ENCODE measurements at regions not wholly inside any gene's neighbourhood (a gene's known extent, or its start where the extent isn't known, plus 50 kb on each side); places are given as distances from the start of the nearest gene placed in this dataset.
"Not testable (repeated sequence)": the region's sequence is repeated elsewhere in the genome, so short reads cannot be mapped to it uniquely, and the experiment has no call there.

- intact Hi-C loops (cut with micrococcal nuclease), result no loop called here
These were observed 238.5 kb downstream of the RBM19 start for GRCh38 chr12:113727651-113728061.

GRCh38 chr12:113726254-113726819, 239.8 kb downstream of the RBM19 start:
- intact Hi-C loops (cut with micrococcal nuclease), result no loop called here

- intact Hi-C loops (cut with micrococcal nuclease), result no loop called here
These were observed 240.6 kb downstream of the RBM19 start for GRCh38 chr12:113725557-113725876.

GRCh38 chr12:113724794-113725556, 241.2 kb downstream of the RBM19 start:
- intact Hi-C loops (cut with micrococcal nuclease), result no loop called here

- intact Hi-C loops (cut with micrococcal nuclease), result no loop called here
These were observed 242.5 kb downstream of the RBM19 start for GRCh38 chr12:113723631-113724030.

GRCh38 chr12:113722747-113723146, 243.4 kb downstream of the RBM19 start:
- intact Hi-C loops (cut with micrococcal nuclease), result no loop called here

GRCh38 chr12:113720629-113721028, 245.5 kb downstream of the RBM19 start:
- intact Hi-C loops (cut with micrococcal nuclease), result no loop called here

GRCh38 chr12:113719911-113720591, 246.1 kb downstream of the RBM19 start:
- intact Hi-C loops (cut with micrococcal nuclease), result no loop called here

- intact Hi-C loops (cut with micrococcal nuclease), result no loop called here
These were observed 241.5 kb upstream of the LHX5 start for GRCh38 chr12:113713156-113713555.

- intact Hi-C loops (cut with micrococcal nuclease), result no loop called here
These were observed 240.8 kb upstream of the LHX5 start for GRCh38 chr12:113712481-113712880.

- intact Hi-C loops (cut with micrococcal nuclease), result no loop called here
These were observed 238.5 kb upstream of the LHX5 start for GRCh38 chr12:113710216-113710615.

GRCh38 chr12:113709456-113709855, 237.8 kb upstream of the LHX5 start:
- intact Hi-C loops (cut with micrococcal nuclease), result no loop called here

- intact Hi-C loops (cut with micrococcal nuclease), result no loop called here
These were observed 231.2 kb upstream of the LHX5 start for GRCh38 chr12:113702836-113703235.

- intact Hi-C loops (cut with micrococcal nuclease), result no loop called here
These were observed 230.6 kb upstream of the LHX5 start for GRCh38 chr12:113702276-113702675.

- intact Hi-C loops (cut with micrococcal nuclease), result no loop called here
These were observed 229.3 kb upstream of the LHX5 start for GRCh38 chr12:113700943-113701342.

GRCh38 chr12:113699984-113700383, 228.3 kb upstream of the LHX5 start:
- intact Hi-C loops (cut with micrococcal nuclease), result not testable (repeated sequence)

GRCh38 chr12:113698510-113698858, 226.8 kb upstream of the LHX5 start:
- intact Hi-C loops (cut with micrococcal nuclease), result no loop called here

GRCh38 chr12:113697651-113698509, 226.2 kb upstream of the LHX5 start:
- intact Hi-C loops (cut with micrococcal nuclease), result no loop called here

- intact Hi-C loops (cut with micrococcal nuclease), result no loop called here
These were observed 225.4 kb upstream of the LHX5 start for GRCh38 chr12:113697104-113697503.

- intact Hi-C loops (cut with micrococcal nuclease), result no loop called here
These were observed 222.0 kb upstream of the LHX5 start for GRCh38 chr12:113693693-113694092.

GRCh38 chr12:113689047-113689610, 217.5 kb upstream of the LHX5 start:
- intact Hi-C loops (cut with micrococcal nuclease), result no loop called here

GRCh38 chr12:113688313-113688712, 216.6 kb upstream of the LHX5 start:
- intact Hi-C loops (cut with micrococcal nuclease), result no loop called here

Measured in T-helper 2 cell treated with Interferon-gamma antibody and Interleukin-4, amounts not matched to agents 100 ng/mL and 5 ng/mL, for 36 hours (primary cell).